Tibial artery (tissue), 4 donors: ENCODE measurements at regions not wholly inside any gene's neighbourhood (a gene's known extent, or its start where the extent isn't known, plus 50 kb on each side); places are given as distances from the start of the nearest gene placed in this dataset.

Experiments
- DNase-seq, 2 donors: peaks; one replicate each; pipeline ENCODE4 v3.0.0-alpha.2; 2019
- H3K27ac ChIP-seq, 2 donors: fragments of 200-600 bp; sonication (generic) in 1 of 2; 1 replicate in 1 of 2; 2 replicates in 1 of 2; pipeline ENCODE4 v1.5.1; 2018 to 2019; ENCODE audit warnings: mild to moderate bottlenecking in 1 of 2
- H3K27me3 ChIP-seq, 2 donors: fragments of 200-600 bp; sonication (generic) in 1 of 2; one replicate each; pipeline versions ENCODE4 v1.5.1 to v1.6.0; 2016 to 2019
- H3K36me3 ChIP-seq, 3 donors: fragments of 200-600 bp; sonication (generic) in 2 of 3; one replicate each; pipeline ENCODE4 v1.5.1; 2016 to 2019; ENCODE audit warnings: mild to moderate bottlenecking in 2 of 3
- H3K4me1 ChIP-seq, 4 donors: fragments of 200-600 bp; sonication (generic) in 2 of 4; 1 replicate in 3 of 4; 2 replicates in 1 of 4; pipeline ENCODE4 v1.5.1; 2016 to 2019
- H3K4me3 ChIP-seq, 2 donors: fragments of 200-600 bp; sonication (generic) in 1 of 2; 1 replicate in 1 of 2; 2 replicates in 1 of 2; pipeline ENCODE4 v1.5.1; 2018 to 2019; ENCODE audit warnings: mild to moderate bottlenecking in 2 of 2
- H3K9me3 ChIP-seq, 3 donors: fragments of 200-600 bp; sonication (generic) in 1 of 3; one replicate each; pipeline ENCODE4 v1.5.1; 2016 to 2019
- intact Hi-C: fragments of 100-400 bp; cut with DNase I; formaldehyde crosslinking; loops from one replicate; pipeline ENCODE4 v1.15.0; 2023; ENCODE audit warnings: low total_unique reads
- TF ChIP-seq, protein P1 (sequence below), 2 experiments: fragments of 200-600 bp in 1 of 2; fragments of 450-650 bp in 1 of 2; IDR thresholded peaks; one replicate each; pipeline ENCODE4 v1.5.1; 2017 to 2019; ENCODE audit warnings: antibody characterized with exemption in 2 of 2, mild to moderate bottlenecking in 1 of 2, moderate library complexity in 1 of 2

- Histone ChIP-seq H3K9me3 (no peaks in the 10 kb centered on the region), H3K4me3 (no peak overlapping the region)
- intact Hi-C loops, result no loop called here
Observed at GRCh38 chr1:208668991-208669390, 424.8 kb upstream of the PLXNA2 start.

DNA sequence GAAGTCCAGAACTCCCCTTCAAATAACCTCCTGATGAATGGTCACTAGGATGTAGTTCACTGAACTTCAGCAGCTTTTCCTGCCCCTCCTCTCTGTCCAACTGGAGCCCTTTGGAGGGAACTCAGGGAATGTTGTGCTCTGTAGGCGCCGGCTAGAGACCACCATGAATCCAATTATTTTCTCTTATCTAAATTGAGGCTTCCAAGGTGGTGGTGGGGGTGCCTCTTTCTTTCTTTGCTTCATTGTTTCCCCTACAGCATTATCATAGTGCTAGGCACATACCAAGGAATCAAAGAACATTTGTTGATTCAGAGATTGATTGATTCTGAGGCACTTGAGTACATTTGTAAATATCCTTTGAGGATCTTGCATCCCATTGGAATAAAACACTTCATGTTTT is 426.6 kb upstream of the PLXNA2 start:
- no peak for DNase-seq

More at GRCh38 chr1:208668991-208669390, 424.8 kb upstream of the PLXNA2 start:
- TF ChIP-seq, protein P1, sequence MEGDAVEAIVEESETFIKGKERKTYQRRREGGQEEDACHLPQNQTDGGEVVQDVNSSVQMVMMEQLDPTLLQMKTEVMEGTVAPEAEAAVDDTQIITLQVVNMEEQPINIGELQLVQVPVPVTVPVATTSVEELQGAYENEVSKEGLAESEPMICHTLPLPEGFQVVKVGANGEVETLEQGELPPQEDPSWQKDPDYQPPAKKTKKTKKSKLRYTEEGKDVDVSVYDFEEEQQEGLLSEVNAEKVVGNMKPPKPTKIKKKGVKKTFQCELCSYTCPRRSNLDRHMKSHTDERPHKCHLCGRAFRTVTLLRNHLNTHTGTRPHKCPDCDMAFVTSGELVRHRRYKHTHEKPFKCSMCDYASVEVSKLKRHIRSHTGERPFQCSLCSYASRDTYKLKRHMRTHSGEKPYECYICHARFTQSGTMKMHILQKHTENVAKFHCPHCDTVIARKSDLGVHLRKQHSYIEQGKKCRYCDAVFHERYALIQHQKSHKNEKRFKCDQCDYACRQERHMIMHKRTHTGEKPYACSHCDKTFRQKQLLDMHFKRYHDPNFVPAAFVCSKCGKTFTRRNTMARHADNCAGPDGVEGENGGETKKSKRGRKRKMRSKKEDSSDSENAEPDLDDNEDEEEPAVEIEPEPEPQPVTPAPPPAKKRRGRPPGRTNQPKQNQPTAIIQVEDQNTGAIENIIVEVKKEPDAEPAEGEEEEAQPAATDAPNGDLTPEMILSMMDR (IDR thresholded peaks at IDR 0.05), result no peak
- Histone ChIP-seq H3K36me3 (no peaks in the 10 kb centered on the region), H3K4me1 (no peaks in the 10 kb centered on the region), H3K27ac (no peak overlapping the region), H3K27me3 (peaks cover 0 to 4% of the 10 kb centered on the region in 2 donors)
- no peak for DNase-seq

DNA sequence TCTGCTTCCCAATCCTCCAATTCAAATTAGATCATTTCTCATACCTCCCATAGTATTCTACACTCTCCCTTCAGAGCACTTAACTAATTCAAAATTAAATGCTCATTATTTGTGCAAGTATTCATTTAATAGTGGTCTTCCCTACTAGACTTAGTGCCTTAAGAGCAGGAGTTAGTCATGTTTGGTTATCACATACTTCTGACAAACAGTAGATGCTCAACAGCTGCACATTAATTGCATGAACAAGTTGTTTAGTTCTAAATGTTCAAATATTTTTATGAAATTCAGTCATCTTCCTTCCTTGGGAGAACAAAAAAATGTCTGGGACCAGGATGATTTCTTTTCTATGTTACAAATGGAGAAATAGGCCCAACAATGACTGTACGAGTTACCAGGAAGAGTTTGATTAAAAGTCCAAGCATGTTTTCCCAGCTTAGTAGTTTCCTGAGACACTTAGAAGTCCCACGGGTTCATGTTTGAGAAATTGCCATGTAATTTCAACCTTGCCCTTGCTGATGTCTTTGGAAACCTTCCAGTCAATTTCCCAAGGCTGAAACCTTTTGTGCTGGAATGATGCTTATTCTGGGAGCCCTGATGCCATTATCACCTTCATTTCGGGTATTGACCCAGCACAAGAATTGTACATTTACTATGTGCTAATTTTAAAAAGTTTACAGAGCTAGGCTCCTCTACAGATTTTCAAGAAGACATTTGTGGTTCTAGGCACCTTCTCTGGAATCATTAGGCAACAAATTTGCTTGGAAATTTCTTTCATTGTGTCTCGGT is 437.9 kb upstream of the PLXNA2 start:
- Histone ChIP-seq H3K4me3 (no peak overlapping the region), H3K4me1 (peaks cover 0 to 6% (median 0%) of the 10 kb centered on the region in 4 donors), H3K36me3 (no peaks in the 10 kb centered on the region), H3K27ac (peak overlapping the region in 1 of 2 donors; percentile 1), H3K27me3 (no peaks in the 10 kb centered on the region), H3K9me3 (no peaks in the 10 kb centered on the region)
- intact Hi-C loops, result no loop called here
- TF ChIP-seq, protein P1 (IDR thresholded peaks at IDR 0.05), result no peak
- no peak for DNase-seq

More for the DNA sequence above, 426.6 kb upstream of the PLXNA2 start:
- Histone ChIP-seq H3K9me3 (no peaks in the 10 kb centered on the region), H3K27ac (no peak overlapping the region), H3K4me3 (no peak overlapping the region), H3K36me3 (no peaks in the 10 kb centered on the region), H3K4me1 (no peaks in the 10 kb centered on the region), H3K27me3 (peaks cover 0 to 4% of the 10 kb centered on the region in 2 donors)
- TF ChIP-seq, protein P1 (IDR thresholded peaks at IDR 0.05), result no peak
- intact Hi-C loops, result no loop called here

DNA sequence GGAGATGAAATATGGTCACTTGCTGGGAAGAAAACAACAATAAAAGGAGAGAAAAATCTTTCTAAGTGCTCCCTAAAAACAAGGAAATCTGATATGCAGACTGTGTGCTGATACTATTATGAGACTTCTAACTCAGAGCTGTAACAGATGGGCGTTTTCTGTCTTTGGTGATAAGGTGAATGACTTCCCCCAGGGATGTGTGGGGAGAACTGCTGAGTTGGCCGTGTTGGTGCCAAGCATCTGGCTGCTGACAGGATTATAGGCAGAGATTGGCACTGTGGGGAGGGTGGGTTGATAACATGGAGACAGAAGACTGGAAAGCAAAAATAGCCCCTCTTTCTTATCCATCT is 438.5 kb upstream of the PLXNA2 start:
- Histone ChIP-seq H3K9me3 (no peaks in the 10 kb centered on the region), H3K4me1 (peaks cover 0 to 6% (median 0%) of the 10 kb centered on the region in 4 donors), H3K27me3 (no peaks in the 10 kb centered on the region), H3K36me3 (no peaks in the 10 kb centered on the region), H3K4me3 (no peak overlapping the region), H3K27ac (peak overlapping the region in 1 of 2 donors; percentile 1)
- TF ChIP-seq, protein P1 (IDR thresholded peaks at IDR 0.05), result no peak
- DNase-seq, result no peak
- intact Hi-C loops, result no loop called here

DNA sequence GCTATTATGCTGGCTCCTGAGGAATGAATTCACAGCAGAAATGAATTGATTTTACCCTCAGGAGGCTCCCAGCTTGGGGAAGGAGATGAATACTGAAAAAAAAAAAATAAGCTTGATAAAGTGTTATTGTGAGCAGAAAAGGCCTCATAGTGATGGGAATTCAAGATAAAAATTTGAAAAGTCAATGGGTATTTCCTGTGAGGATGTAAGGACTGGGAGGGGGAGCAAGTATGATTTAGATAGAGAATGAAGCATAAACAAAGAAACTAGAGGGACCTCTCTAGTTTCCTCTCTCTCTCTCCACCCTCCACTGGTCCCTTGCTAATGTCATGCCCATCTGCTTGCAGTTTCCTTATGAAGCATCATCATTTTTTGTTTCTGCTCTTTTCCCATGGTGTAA is 439.0 kb upstream of the PLXNA2 start:
- TF ChIP-seq, protein P1 (IDR thresholded peaks at IDR 0.05), result no peak
- no peak overlapping the region for H3K4me3 ChIP-seq
- H3K27ac ChIP-seq, result no peak overlapping the region
- no peak for DNase-seq
- H3K9me3 ChIP-seq, result no peaks in the 10 kb centered on the region
- intact Hi-C loops, result no loop called here
- no peaks in the 10 kb centered on the region for H3K36me3 ChIP-seq
- peaks cover 0 to 6% (median 0%) of the 10 kb centered on the region in 4 donors for H3K4me1 ChIP-seq
- no peaks in the 10 kb centered on the region for H3K27me3 ChIP-seq
